Hepatocyte (in vitro differentiated cells): ENCODE measurements at regions not wholly inside any gene's neighbourhood (a gene's known extent, or its start where the extent isn't known, plus 50 kb on each side); places are given as distances from the start of the nearest gene placed in this dataset.

ENCODE experiments used
- EZH2 ChIP-seq: fragments of 200-600 bp; sonication (generic); IDR thresholded peaks from 2 replicates; pipeline ENCODE4 v1.6.1; 2016; ENCODE audit warnings: antibody characterized with exemption, mild to moderate bottlenecking, borderline replicate concordance
- EZH2phosphoT487 ChIP-seq: fragments of 200-600 bp; sonication (generic); IDR thresholded peaks from one replicate; pipeline ENCODE4 v1.6.1; 2018; ENCODE audit warnings: antibody characterized with exemption, mild to moderate bottlenecking, low read depth, moderate library complexity; ENCODE audit not compliant: unreplicated experiment, severe bottlenecking
- TF ChIP-seq, protein P1 (sequence below): fragments of 200-600 bp; sonication (generic); IDR thresholded peaks from 2 replicates; pipeline ENCODE4 v1.5.1; 2016; ENCODE audit warnings: antibody characterized with exemption, mild to moderate bottlenecking; ENCODE audit not compliant: poor library complexity

DNA sequence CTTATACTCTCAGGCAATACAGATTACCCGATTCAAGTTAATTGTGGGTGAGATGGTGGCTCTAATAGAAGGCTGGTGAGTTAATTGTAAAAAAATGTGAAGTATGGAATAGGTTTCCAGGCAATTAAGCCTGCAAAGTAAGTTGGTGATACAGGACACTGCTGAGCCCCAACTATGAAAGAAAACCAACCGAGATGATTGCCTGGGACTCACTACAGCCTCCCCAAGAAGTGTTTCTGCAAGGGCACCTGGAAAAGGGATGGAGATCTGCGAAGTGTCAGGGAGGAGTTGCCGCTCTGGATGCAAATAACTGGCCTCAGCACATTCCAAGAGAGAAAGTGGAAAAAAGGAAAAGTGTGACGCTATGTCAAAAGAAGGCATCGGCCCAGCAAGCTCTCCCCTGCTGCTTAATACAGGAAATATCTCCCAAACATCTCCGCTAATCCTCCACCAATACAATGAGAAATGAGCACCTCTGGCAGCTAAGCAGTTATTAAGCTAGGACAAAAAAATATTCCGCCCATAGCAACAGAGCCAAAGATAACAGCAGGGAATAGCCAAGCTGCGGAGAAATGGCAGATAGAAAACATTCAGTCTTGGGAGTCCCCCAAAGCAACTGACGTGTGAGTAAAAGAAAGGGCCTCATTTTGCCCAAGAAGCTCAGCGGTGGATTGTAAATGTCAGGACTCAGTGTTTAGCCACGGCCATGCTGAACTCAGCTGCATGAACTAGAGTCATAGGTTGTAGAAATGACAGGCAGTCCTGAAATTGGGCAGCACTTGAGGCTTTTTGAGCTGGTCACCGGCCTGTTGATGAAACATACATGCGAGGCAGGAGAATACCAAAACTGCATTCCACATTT lies 133.7 kb downstream of the SNX19 start:
- TF ChIP-seq, protein P1, sequence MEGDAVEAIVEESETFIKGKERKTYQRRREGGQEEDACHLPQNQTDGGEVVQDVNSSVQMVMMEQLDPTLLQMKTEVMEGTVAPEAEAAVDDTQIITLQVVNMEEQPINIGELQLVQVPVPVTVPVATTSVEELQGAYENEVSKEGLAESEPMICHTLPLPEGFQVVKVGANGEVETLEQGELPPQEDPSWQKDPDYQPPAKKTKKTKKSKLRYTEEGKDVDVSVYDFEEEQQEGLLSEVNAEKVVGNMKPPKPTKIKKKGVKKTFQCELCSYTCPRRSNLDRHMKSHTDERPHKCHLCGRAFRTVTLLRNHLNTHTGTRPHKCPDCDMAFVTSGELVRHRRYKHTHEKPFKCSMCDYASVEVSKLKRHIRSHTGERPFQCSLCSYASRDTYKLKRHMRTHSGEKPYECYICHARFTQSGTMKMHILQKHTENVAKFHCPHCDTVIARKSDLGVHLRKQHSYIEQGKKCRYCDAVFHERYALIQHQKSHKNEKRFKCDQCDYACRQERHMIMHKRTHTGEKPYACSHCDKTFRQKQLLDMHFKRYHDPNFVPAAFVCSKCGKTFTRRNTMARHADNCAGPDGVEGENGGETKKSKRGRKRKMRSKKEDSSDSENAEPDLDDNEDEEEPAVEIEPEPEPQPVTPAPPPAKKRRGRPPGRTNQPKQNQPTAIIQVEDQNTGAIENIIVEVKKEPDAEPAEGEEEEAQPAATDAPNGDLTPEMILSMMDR, result no peak
- TF ChIP-seq EZH2 (no peak), EZH2phosphoT487 (no peak)
